GM18499 (cell line): ENCODE measurements at regions not wholly inside any gene's neighbourhood (a gene's known extent, or its start where the extent isn't known, plus 50 kb on each side); places are given as distances from the start of the nearest gene placed in this dataset.

Experiments
- ATAC-seq: cut with Tn5 transposase; IDR thresholded peaks from one replicate; pipeline ENCODE4 v1.9.1; 2021; ENCODE audit warnings: moderate number of reproducible peaks; ENCODE audit not compliant: insufficient read depth, unreplicated experiment

DNA sequence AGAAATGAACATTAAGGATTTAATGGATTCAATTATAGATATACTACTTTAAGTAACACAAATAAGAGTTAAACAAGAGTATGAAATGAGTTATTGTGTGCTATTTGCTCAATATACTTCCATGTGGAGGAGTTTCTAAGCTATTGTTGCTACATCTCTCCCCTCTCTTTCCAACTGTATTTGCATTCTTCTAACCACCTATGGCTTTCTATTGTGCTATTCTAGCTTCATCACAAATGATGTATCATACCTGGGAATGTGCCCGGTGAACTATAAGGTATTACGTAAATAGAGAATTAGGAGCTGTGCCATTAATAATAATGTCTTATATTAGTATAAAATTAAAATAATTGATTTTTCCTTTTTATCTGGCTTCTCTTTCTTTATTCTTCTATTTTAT, 87.1 kb upstream of the PLEKHG7 start:
- ATAC-seq: no peak

DNA sequence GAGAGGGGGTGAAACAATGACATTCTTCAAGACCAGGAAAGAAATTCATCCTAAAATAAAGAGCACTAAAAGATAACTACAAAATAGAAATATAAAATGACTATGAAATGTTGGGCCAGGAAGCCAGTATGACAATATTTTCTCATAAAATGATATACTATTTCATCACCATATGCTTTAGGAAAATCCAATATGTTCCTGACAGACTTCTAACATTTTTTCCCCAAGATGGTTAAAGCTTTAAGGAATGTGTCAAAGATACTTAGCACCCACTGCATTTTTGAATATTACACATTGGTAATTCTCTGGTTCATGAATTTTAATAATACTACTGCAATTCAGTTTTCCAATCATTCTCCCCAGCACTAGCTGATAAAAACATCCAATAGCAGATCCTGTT, 87.7 kb upstream of the PLEKHG7 start:
- no peak for ATAC-seq

- ATAC-seq: no peak
Observed at GRCh38 chr12:92614502-92614901, 88.3 kb upstream of the PLEKHG7 start.

DNA sequence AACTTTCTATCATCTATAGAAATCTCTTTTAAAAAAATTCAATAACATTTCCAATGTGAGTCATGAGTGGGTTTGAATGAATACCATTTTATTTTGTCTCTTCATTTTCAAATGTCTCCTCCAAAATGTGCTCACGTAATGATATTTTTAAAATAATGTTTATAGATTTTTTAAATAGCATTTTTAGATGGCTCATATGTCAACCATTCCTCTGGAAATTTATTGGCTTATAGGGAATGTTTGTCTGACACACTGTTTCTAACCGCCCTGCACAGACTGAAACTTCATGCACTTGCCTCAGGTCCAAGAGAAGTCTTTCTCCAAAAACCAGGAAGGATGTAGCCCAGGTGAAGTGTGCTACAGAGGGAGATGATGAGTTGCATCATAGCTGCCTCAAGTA, 88.8 kb upstream of the PLEKHG7 start:
- no peak for ATAC-seq

- no peak for ATAC-seq
Observed at GRCh38 chr12:92612611-92613010, 90.2 kb upstream of the PLEKHG7 start.

DNA sequence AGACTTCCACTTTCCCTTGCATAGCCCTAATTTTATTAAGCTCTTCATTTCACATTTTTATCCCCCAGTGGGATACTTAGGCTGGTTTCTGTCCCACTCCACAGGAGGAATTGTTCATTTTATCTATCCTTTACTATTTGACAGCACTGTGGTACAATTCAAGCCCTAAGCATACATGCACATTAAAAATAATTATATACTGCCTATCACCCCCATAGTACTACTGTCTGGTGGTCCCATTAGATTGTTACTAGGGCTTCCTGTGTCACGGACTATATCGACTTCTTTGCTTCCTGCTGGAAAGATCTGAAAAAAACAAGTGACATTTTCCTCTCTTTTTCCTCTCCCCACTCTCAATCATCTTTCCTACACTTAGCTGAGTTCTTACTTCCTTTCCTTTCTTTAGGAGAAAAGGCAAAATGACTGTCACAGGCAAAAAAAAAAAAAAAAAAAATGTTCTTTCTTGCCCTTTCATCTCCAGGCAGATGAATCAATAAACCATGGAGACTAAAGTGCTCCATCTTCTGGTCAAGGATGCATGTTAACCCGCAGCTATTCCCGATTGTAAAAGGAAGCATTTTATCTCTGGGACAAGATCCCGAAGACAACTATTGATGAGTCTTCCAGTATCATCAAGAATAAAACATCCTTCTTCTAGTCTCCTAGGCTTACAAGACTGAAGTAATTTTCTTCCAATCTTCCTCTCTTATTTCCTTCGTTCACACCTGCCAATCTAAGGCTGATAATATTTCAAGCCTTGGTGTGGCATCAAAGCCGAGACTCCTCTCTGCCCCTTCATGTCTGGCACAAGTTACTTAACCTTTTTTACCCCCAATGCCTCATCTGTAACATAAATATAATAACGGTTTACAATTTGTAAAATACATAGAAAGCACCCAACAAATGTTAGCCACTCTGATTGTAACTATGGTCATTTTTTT, 94.4 kb upstream of the PLEKHG7 start:
- ATAC-seq: no peak

- no peak for ATAC-seq
Observed at GRCh38 chr12:92606956-92607355, 95.8 kb upstream of the PLEKHG7 start.

DNA sequence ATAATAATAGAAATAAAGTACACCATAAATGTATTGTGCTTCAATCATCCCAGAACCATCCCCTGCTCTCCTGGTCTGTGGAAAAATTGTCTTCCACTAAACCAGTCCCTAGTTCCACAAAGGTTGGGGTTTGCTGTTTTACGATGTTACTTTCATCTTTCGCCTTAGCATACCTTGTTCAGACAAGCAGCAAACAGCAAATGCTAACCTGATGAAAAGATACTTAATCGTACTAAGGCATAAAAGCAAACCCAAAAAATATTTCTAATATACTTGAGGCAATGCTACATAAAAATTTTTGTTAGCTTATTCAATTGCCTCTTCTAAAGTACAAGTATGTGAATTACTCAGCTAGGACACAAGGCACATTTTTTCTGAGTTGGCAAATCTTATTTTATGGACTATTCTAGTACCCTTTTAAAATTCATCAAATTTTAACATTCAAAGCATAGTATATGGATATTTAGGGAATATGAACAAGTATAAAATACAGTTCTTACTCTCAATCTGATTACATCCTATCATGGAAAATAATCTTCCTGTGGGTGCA, 97.1 kb upstream of the PLEKHG7 start:
- no peak for ATAC-seq

DNA sequence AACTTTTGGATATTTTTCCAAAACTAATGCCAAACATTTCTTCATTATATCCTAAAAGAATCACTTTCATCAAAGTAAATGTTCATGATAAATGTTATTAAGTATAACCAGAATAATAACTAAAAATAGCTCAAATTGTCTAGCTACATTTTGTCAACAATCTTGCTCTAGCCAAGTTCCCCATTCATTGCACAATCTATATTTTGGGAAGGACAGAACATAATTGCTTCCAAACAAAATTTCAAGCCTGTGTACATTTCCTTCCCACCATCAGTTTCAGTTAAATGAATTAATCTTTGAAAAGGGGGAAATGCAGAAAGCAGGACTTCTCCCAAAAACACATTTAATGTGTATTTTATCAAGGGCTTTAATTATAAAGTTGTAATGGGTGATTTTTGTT, 98.0 kb upstream of the PLEKHG7 start:
- ATAC-seq: no peak

DNA sequence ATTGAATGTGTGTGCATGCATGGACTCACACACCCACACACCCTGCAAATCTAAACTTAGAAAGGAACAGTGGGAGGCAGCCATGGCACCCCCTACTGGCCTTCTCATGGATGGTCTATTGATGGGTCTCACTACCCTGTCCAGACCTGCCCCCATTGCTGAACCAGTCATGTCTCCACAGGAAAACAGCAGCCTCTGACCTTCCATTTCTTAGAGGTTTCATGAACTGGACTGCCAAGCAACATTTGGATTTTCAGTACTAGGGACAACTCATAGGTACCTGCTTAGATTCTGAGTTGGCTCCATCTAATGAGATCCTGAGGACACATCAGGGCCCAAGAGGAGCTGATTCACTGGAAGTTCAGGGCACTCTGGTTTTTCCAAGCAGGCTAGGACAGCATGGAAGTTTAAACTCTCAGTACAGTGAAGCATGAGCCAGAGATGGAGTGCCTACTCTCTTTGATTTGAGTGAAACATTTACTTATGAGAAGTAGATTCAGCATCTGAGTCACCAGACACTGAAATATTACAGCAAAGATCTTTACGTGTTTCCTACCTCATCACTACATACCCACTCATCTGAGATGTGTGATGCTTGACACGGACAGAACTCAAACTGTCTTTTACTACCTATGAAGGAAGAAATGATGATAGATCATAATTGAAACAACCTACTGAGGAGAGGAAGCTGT, 98.9 kb upstream of the PLEKHG7 start:
- no peak for ATAC-seq

DNA sequence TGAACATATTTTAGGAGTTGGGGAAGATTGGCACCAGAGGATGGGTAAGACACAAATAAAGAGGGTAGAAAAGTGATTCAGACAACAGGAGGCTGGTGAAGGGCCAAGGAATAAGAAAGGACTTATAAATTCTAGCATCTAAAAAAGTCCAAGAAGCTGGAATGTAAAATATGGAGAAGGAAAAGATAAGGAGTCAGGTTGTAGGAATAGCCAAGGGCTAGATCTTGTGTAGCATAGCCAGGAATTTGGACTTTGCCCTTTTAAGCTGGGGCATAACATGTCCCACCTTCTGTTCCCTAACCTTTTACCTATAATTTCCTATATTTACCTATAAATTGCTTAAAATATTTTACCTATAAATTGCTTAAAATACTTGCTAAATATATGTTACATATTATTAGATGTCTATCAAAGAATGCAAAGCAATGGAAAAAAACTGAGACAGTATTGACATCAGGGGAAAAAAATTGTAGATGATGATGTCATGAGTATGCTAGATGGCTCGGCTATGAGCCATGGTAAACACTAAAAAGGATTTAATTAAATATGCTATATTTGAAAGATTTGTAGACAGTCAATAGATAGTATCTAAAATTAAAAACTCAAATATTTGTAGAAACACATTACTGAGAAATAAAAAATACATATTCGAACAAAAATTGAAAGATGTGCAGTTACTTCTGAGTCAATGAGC, 99.7 kb upstream of the PLEKHG7 start:
- ATAC-seq: no peak

- ATAC-seq: no peak
Observed at GRCh38 chr12:92602476-92602875, 100.3 kb upstream of the PLEKHG7 start.

DNA sequence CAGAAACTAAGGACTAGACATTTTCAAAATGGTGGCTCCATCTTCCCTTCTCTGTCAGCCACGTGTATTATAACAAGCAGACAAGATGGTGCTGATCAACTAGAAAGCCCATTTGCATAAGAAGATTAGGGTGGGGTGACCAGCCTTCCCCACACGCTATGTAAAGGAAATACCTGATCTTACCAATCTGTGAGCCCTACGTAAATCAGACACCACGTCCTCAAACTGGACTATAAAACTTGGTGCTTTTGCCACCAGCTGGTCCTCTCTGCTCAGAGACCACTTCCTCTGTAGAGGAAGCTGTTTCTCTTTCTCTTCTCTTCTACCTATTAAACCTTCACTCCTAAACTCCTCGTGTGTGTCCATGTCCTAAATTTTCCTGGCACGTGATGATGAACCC, 101.1 kb upstream of the PLEKHG7 start:
- no peak for ATAC-seq

DNA sequence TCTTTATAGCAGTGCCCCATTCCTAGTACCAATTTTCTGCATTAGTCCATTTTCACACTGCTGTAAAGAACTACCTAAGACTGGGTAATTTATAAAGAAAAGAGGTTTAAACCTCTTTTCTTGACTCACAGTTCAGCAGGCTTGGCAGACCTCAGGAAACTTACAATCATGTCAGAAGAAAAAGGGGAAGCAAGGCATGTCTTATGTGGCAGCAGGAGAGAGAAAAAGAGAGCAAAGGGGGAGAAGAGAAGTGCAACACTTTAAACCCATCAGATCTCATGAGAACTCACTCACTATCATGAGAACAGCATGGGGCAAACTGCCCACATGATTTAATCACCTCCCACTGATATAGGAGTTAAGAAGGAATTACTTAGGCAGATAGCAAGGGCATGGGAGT, 101.6 kb upstream of the PLEKHG7 start:
- ATAC-seq: no peak

GRCh38 chr12:92600052-92600451, 102.7 kb upstream of the PLEKHG7 start:
- no peak for ATAC-seq

- no peak for ATAC-seq
Observed at GRCh38 chr12:92597997-92598396, 104.8 kb upstream of the PLEKHG7 start.

- ATAC-seq: no peak
Observed at GRCh38 chr12:92597118-92597517, 105.7 kb upstream of the PLEKHG7 start.

- ATAC-seq: no peak
Observed at GRCh38 chr12:92596383-92596782, 106.4 kb upstream of the PLEKHG7 start.

DNA sequence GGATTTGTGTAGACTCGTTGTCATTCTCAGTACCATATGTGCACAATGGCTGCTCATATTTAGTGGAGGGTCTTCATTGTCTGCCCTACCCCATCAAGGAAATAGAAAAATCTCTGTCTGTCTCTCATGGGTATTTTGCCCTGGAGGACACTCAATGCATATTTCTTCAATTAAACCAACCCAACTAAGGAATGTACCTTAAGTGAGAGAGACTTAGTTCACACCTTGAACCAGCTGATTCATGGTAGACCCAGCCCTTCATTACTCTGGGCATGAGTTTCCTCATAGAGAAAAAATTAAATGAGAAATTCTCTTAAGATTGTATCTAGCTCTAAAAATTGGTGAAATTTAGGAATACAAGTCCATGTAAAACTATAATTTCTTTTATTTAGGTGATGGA, 107.1 kb upstream of the PLEKHG7 start:
- ATAC-seq: no peak

DNA sequence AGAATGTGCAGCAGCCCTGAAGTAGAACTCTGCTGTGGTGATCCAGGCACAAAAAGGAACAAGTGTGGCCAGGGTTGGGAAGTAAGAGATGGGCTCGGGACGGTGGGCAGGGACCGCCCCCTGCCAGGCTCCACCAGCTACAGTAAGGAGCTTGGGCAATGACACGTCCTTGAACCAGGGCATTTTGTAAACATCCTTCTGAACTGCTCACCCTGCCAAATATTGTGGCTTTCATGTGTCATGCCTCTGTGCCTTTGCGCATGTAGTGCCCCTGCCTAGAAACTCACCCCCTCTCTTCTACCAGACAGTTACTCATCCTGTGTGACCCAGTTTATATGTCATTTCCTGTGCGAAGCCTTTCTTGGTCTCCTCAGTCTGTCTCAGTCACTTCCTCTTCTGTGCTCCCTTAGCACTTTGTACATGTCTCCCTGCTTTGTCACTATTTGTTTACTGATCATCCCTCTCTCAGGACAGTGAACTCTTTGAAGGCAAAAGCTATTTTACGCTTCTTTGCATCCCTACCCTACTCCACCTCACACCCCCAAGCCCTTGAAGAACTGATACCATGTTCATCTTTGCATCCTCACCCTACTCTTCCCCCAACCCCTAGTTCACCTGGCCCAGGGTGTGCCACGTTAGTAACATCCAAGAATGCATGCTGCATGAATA, 108.9 kb upstream of the PLEKHG7 start:
- peak; percentile 100 for ATAC-seq
